ENCODE measurements at regions not wholly inside any gene's neighbourhood (a gene's known extent, or its start where the extent isn't known, plus 50 kb on each side); places are given as distances from the start of the nearest gene placed in this dataset.

DNA sequence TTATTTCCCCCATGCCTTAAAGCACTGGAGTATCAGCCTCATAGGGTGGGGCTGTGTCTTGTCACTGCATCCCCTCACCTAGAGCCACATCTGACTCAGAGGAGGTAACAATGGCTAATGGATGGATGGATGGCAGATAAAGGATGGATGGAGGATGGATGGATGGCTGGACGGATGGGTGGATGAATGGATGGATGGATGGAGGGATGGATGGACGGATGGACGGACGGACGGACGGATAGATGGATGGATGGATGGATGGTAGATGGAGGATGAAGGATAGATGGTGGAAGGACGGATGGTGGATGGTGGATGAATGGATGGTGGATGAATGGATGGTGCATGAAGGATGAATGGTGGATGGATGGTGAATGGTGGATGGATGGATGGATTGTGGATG is 77.2 kb downstream of the PDGFA start:
- TF ChIP-seq POLR2AphosphoS5 (IDR thresholded peaks at IDR 0.05) (no peak), POLR2A (IDR thresholded peaks at IDR 0.05) (no peak)

Data from breast epithelium (tissue), 3 donors.